ENCODE measurements at regions not wholly inside any gene's neighbourhood (a gene's known extent, or its start where the extent isn't known, plus 50 kb on each side); places are given as distances from the start of the nearest gene placed in this dataset.

- Mint-ChIP-seq H3K4me3 (no peak overlapping the region), H3K9me3 (no peaks in the 10 kb centered on the region), H3K27ac (no peak overlapping the region), H3K36me3 (ENCODE audit: low read depth) (no peaks in the 10 kb centered on the region), H3K4me1 (ENCODE audit: low read depth) (peaks cover 4% of the 10 kb centered on the region), H3K27me3 (ENCODE audit: insufficient read depth) (peaks cover 7% of the 10 kb centered on the region)
- no peak for TF ChIP-seq CTCF (IDR thresholded peaks at IDR 0.05)
- no peak for DNase-seq
Measured at GRCh38 chr5:109917154-109917546, 227.4 kb downstream of the MAN2A1 start.

GRCh38 chr5:109917966-109918365 is 228.2 kb downstream of the MAN2A1 start:
- Mint-ChIP-seq H3K27ac (no peak overlapping the region), H3K36me3 (ENCODE audit: low read depth) (no peaks in the 10 kb centered on the region), H3K4me1 (ENCODE audit: low read depth) (no peaks in the 10 kb centered on the region), H3K27me3 (ENCODE audit: insufficient read depth) (peaks cover 13% of the 10 kb centered on the region), H3K9me3 (no peaks in the 10 kb centered on the region), H3K4me3 (no peak overlapping the region)
- TF ChIP-seq CTCF (IDR thresholded peaks at IDR 0.05): no peak
- no peak for DNase-seq

- no peaks in the 10 kb centered on the region for H3K9me3 Mint-ChIP-seq
- no peak overlapping the region for H3K27ac Mint-ChIP-seq
- H3K36me3 Mint-ChIP-seq (ENCODE audit: low read depth): no peaks in the 10 kb centered on the region
- no peak for TF ChIP-seq CTCF (IDR thresholded peaks at IDR 0.05)
- no peak for DNase-seq
- no peak overlapping the region for H3K4me3 Mint-ChIP-seq
- H3K4me1 Mint-ChIP-seq (ENCODE audit: low read depth): no peaks in the 10 kb centered on the region
- peaks cover 17% of the 10 kb centered on the region for H3K27me3 Mint-ChIP-seq (ENCODE audit: insufficient read depth)
Measured at GRCh38 chr5:109920736-109921135, 231.0 kb downstream of the MAN2A1 start.

GRCh38 chr5:109921735-109922380 is 232.1 kb downstream of the MAN2A1 start:
- TF ChIP-seq CTCF (IDR thresholded peaks at IDR 0.05): no peak
- Mint-ChIP-seq H3K4me1 (ENCODE audit: low read depth) (no peaks in the 10 kb centered on the region), H3K36me3 (ENCODE audit: low read depth) (no peaks in the 10 kb centered on the region), H3K4me3 (no peak overlapping the region), H3K9me3 (no peaks in the 10 kb centered on the region), H3K27me3 (ENCODE audit: insufficient read depth) (peaks cover 17% of the 10 kb centered on the region), H3K27ac (no peak overlapping the region)
- DNase-seq: no peak

- Mint-ChIP-seq H3K27ac (no peak overlapping the region), H3K27me3 (ENCODE audit: insufficient read depth) (peaks cover 18% of the 10 kb centered on the region), H3K4me1 (ENCODE audit: low read depth) (no peaks in the 10 kb centered on the region), H3K36me3 (ENCODE audit: low read depth) (no peaks in the 10 kb centered on the region), H3K9me3 (no peaks in the 10 kb centered on the region), H3K4me3 (no peak overlapping the region)
- TF ChIP-seq CTCF (IDR thresholded peaks at IDR 0.05): no peak
- no peak for DNase-seq
Measured at GRCh38 chr5:109922381-109922995, 232.8 kb downstream of the MAN2A1 start.

Data from HFFc6 (cell line).